AG08396 (cell line): ENCODE measurements at regions not wholly inside any gene's neighbourhood (a gene's known extent, or its start where the extent isn't known, plus 50 kb on each side); places are given as distances from the start of the nearest gene placed in this dataset.

ENCODE experiments used
- DNase-seq: peaks from one replicate; pipeline ENCODE4 v3.0.0; 2012; ENCODE audit warnings: low spot score, mixed read lengths

- DNase-seq, result no peak
Measured at GRCh38 chr17:33352526-33352925, 59.4 kb upstream of the ASIC2 start.

GRCh38 chr17:33356266-33356665, 63.2 kb upstream of the ASIC2 start:
- DNase-seq, result no peak

DNA sequence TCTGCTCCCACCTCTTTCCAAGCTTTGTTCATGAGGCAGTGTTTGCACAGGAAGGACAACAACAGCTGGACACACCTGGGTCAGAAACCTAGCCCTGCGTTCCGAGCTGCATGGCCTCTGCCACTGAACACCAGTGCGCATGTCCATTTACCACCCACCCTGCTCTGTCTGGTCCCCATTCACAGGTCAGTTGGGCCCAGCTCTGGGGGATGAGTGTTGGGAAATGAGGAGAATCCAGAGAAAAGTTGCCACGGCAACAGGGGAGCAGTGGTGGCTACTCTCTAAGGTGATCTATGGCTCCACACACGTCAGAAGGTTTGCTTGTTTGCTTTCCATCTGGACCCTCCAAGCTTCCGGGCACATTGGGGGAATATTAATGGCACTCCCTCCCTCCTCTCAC, 70.4 kb upstream of the ASIC2 start:
- no peak for DNase-seq

DNA sequence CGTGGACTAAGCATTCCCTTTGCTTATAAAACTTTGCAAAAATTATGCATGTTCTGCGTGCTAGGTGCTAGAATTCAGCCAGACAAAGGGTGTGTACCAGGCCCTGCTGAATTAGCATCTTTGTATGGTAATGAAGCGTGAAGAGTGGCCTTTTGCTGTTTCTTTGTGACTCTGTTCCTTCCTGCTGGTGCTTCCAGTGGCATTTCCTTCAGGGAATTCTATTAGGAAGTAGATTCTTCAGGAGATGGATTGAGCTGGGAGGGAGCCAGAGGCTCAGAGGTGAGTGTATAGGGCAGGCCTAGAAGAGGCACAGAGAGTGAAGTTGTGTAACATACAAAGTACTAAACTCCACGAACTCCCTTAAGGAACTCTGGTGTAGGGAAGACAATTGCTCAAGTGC, 73.9 kb upstream of the ASIC2 start:
- no peak for DNase-seq

- no peak for DNase-seq
Measured at GRCh38 chr17:33369149-33369548, 76.1 kb upstream of the ASIC2 start.

DNA sequence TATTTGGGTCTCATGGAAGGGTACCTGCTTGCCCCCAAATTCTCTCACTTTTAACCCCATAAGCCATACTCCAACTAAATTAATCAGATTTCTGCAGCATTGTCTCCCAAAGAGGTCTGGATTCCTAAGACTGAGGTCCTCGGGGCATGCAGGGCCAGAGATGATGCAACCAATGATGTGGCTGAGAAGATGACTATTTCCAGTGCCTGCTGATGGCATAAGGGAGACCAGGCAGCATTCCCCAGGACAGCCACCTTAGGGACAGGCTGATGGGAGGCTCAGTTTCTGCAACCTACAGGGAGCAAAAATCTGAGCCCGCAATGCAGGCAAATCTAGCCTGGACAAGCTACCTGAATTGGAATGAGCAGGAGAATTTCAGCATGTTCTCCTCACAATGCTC, 76.8 kb upstream of the ASIC2 start:
- DNase-seq, result no peak

GRCh38 chr17:33370401-33370800, 77.3 kb upstream of the ASIC2 start:
- no peak for DNase-seq

GRCh38 chr17:33371377-33371776, 78.3 kb upstream of the ASIC2 start:
- DNase-seq, result no peak

- DNase-seq, result no peak
Measured at GRCh38 chr17:33373273-33373672, 80.2 kb upstream of the ASIC2 start.

DNA sequence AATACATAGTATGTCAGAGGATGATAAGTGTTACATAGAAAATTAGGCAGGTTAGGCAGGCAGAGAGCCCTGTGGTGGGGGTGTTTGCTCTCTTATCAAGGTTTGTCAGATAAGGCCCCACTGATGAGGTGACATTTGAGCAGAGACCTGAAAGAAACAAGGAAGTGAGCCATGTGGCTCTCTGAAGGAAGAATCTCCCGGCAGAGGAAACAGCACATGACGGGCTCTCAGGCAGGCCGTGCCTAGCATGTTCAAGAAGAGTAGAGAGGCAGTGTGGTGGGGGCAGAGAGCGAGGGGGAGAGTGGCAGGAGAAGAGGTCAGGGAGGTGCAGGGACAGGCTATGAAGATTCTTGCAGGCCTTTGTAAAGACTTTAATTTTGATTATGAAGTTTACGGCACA, 82.0 kb upstream of the ASIC2 start:
- DNase-seq, result no peak

DNA sequence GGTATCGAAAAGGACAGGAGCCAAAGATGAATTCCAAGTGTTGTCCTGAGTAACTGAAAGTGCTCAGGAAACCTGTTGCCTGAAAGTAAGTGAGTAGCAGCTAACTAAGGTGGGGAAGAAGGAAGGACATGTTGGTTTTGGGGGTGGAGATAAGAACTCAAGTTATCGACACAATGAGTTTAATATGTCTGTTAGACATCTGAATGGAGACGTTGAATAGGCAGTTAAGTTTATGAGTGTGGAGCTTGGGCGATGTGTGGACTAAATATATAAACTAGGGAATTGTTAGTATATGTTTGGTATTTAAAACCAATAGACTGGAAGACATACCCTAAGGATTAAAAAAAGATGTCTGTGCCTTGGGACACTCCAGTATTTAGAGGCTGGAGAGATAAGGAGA, 82.7 kb upstream of the ASIC2 start:
- no peak for DNase-seq

- DNase-seq, result no peak
Measured at GRCh38 chr17:33377837-33378595, 84.9 kb upstream of the ASIC2 start.

DNA sequence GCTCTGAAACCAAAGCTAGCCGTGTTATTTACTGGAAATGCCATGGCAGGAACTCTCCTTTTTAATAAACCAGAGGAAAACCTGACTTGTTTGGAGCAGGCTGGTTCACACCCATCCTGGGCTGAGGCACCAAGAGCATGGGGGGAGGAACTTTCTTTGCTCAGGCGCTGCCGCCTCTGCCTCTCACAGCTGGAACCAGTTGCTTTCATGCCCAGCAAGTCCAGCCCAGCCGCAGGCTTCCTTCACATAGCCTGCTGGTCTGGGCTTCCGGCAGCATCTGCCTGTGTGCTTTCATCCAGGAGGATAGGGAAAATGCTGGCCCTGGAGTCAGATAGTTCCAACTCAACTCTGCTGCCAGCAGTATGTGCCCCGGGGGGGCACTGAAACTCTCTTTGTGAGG, 88.1 kb upstream of the ASIC2 start:
- DNase-seq, result no peak

GRCh38 chr17:33383488-33384023, 90.5 kb upstream of the ASIC2 start:
- DNase-seq, result no peak

DNA sequence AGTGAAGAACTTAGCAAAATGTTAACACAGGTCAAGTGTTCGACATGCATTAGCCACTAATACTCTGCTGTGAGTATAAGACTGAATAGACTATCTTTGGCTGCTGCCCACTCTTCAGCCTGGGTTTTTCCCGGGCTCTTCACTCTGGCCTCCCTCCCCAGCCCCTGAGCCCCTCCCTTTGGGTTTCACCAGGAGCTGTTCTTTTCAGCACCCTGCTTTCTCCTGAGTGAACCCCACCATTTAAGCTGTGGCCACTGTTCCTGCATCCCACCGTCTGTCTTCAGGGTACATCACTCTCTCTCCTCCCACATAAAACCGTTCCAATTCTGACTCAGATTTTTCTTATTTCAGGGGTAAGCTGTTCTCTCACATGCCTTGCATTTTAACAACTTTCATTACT, 92.0 kb upstream of the ASIC2 start:
- no peak for DNase-seq

DNA sequence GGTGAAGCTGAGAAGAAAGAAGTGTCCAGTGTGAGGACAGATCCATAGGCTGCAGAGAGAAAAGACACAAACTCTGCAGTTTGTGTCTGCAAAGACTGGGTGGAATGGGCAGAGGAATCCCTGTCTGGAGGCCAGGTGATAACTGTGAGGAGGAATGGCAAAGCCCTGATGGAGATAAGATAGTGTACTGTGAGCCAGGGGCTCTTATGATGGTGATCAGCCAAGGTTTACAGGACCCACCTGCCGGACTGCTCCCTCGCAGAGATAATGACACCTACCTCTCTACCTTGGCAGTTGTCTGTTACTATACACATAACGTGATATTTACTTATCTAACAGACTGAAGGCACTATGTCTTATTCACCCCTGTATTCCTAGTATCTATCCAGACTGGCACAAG, 92.6 kb upstream of the ASIC2 start:
- no peak for DNase-seq

GRCh38 chr17:33387406-33387805, 94.3 kb upstream of the ASIC2 start:
- DNase-seq, result no peak

DNA sequence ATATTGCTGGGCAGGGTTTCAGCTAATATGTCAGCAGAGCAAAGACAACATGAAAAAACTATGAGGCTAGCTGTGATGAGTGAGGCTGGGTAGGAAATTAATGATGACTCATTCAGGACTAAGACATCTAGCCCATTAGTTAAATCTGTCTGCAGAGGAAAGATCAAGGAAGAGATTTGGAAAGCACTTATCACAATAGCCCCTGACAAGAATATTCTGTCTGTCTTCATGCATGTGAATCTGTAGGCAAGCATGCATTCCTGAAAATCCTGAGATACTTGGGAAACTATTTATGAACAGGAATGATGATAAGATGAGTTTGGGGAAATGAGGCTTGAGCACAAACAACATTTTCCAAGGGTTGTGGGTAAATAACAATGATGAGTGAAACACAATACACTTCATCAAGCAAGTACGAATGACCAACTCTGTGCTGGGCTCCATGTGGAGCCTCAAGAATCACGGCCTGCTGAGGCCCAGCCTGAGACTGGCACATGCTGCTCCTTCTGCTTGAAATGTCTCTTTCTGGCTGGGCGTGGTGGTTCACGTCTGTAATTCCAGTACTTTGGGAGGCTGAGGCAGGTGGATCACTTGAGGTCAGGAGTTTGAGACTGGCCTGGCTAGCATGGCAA, 96.5 kb upstream of the ASIC2 start:
- DNase-seq, result no peak

DNA sequence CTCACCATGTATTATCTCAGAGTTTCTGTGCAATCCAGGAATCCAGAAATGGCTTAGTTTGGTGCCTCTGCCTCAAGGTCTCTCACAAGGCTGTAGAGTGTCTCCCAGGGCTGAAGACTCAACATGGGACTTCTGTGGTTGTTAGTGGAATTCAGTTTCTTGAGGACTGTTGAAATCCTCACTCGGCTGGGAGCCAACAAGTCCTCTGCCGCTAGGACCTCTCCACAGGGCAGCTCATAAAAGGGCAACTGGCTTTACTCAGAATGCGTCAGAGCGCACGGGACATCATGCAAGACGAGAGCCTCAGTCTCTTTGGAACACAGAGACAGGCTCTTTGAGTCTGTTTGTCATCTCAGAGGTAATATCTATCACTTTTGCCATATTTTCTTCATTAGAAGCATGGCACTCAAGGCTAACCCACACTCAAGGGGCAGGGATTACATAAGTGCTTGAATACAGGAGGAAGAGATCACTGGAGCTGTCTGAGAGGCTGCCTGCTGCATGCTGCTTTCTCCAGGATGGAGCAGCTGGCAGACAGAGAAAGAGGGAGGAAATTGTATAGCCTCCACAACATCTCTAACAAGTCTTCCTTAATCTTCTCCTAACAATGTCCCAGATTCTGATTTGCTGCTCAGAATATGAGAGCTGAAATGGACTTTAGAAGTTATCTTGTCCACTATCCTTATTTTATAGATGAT, 97.5 kb upstream of the ASIC2 start:
- no peak for DNase-seq

DNA sequence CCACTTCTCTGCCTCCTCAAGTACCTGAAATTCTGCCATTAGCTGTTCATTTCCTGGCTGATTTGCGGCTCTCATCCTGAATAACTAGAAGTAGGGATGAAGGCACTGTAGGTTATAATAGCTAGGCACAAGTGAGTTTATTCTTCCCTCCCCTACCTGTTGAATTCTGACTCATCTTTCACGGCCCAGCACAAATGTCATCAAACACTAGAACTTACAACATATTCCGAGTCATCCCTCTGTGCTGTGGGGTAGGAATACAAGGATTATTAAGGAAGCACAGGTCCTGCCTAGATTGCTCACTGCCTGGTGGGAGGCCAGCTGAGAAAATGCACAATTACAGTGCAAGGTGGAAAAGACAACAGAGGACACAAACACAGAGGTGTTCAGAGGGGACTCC, 103.7 kb upstream of the ASIC2 start:
- DNase-seq, result no peak

- no peak for DNase-seq
Measured at GRCh38 chr17:33398386-33398785, 105.3 kb upstream of the ASIC2 start.

DNA sequence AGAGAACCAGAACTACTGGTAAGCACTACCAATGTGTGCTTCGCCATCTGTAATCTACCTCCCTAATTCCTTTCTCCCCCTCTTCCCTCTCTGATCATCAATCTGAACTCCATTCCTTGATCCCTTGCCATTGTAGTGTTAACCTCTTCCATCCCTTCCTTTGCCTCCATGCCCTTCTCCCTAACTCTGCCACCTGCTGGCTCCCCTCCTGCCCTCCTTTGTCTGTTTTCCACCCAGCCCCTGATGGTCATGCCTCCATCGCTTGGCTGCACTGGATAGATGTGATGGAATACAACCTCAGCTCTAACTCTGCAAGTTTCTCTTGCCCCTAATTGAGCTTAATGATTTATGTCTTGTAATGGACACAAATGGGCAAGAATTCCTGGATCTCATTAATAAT, 108.2 kb upstream of the ASIC2 start:
- no peak for DNase-seq

DNA sequence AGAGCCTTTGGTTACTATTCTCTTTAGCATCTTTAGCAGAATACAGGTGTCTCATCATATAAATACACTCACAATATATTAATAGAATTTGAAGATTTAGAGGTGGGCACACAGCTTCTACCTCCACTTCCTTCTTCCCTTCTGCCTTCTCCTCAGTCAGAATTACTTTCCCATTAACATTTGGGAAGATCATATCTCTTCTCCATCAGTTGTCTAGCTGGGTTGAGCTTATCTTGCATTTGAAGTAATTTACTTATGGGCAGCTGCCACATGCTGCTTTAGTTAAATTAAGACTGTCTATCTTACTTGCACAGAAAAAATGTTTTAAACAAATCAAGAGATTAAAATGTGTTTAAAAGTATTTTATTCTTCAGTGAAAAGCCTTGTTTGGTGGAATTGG, 110.1 kb upstream of the ASIC2 start:
- DNase-seq, result no peak
